Aorta (tissue), 5 donors: ENCODE measurements at regions not wholly inside any gene's neighbourhood (a gene's known extent, or its start where the extent isn't known, plus 50 kb on each side); places are given as distances from the start of the nearest gene placed in this dataset.

Source experiments
- ATAC-seq: fragments of 200-7000 bp; cut with Tn5 transposase; one replicate; pipeline ENCODE4 v1.9.1; 2022; ENCODE audit warnings: moderate library complexity; ENCODE audit not compliant: low FRiP score
- DNase-seq, 2 donors: peaks; one replicate each; pipeline ENCODE4 v3.0.0-alpha.2; 2020
- H3K27ac ChIP-seq, 2 donors: one replicate each; pipeline ENCODE4 v1.5.1; 2013; ENCODE audit warnings: low read length in 2 of 2, mild to moderate bottlenecking in 2 of 2, moderate library complexity in 2 of 2, control low read depth in 1 of 2, inconsistent platforms in 1 of 2, low read depth in 1 of 2
- H3K27me3 ChIP-seq, 2 donors: one replicate each; pipeline ENCODE4 v1.6.1; 2013; ENCODE audit warnings: control low read depth in 1 of 2, low read length in 1 of 2, mild to moderate bottlenecking in 1 of 2, moderate library complexity in 1 of 2; ENCODE audit not compliant: insufficient read depth in 2 of 2, control insufficient read depth in 1 of 2
- H3K36me3 ChIP-seq, 2 donors: one replicate each; pipeline ENCODE4 v1.6.1; 2013; ENCODE audit warnings: control low read depth in 1 of 2, low read length in 1 of 2, mild to moderate bottlenecking in 1 of 2; ENCODE audit not compliant: insufficient read depth in 2 of 2, control insufficient read depth in 1 of 2
- H3K4me1 ChIP-seq, 2 donors: one replicate each; pipeline ENCODE4 v1.6.1; 2013; ENCODE audit warnings: low read length in 2 of 2, control low read depth in 1 of 2, mild to moderate bottlenecking in 1 of 2, moderate library complexity in 1 of 2; ENCODE audit not compliant: insufficient read depth in 2 of 2, control insufficient read depth in 1 of 2
- H3K4me3 ChIP-seq, 2 donors: one replicate each; pipeline ENCODE4 v1.5.1; 2013; ENCODE audit warnings: low read length in 2 of 2, control low read depth in 1 of 2, mild to moderate bottlenecking in 1 of 2
- H3K9me3 ChIP-seq: one replicate; pipeline ENCODE4 v1.6.1; 2013; ENCODE audit warnings: mild to moderate bottlenecking, low read length; ENCODE audit not compliant: control insufficient read depth
- WGBS, 2 donors: extraction: QIAGEN DNeasy Blood & Tissue Kit; methylation state at CpG; one replicate each; pipeline ENCODE4 v1.1.7; 2013; 5-methylcytosine and 5-hydroxymethylcytosine counted together
- intact Hi-C, 2 donors: fragments of 100-400 bp; cut with DNase I; formaldehyde crosslinking; loops; one replicate each; pipeline versions ENCODE4 v1.14.2 to v1.15.0; 2022
- donor health status: healthy with polysubstance abuse.
- donor health status: Bipolar disorder and iron deficiency.
- donor health status: DM: no; HTN: no; CAD: no.
- donor health status: DM: no; HTN: no; CAD: no.
- donor health status: DM: yes; HTN: yes; CAD: no.

GRCh38 chr9:22992780-22993179 lies 546.2 kb downstream of the DMRTA1 start:
- H3K27ac ChIP-seq, result no peak overlapping the region
- WGBS, 2 donors, result 52 to 65% methylated on average over 3 of the region's 3 CpGs
- no peak overlapping the region for H3K4me3 ChIP-seq
- DNase-seq (no peak), ATAC-seq (no peak)
- H3K27me3 ChIP-seq, result no peaks in the 10 kb centered on the region
- no peaks in the 10 kb centered on the region for H3K4me1 ChIP-seq
- intact Hi-C loops, result no loop called here
- no peaks in the 10 kb centered on the region for H3K36me3 ChIP-seq
- H3K9me3 ChIP-seq, result peaks cover 1% of the 10 kb centered on the region

GRCh38 chr9:22997923-22998322 lies 551.3 kb downstream of the DMRTA1 start:
- no peak overlapping the region for H3K4me3 ChIP-seq
- ATAC-seq, result no peak
- H3K4me1 ChIP-seq, result no peaks in the 10 kb centered on the region
- no peaks in the 10 kb centered on the region for H3K27me3 ChIP-seq
- 92 to 95% methylated on average over 4 of the region's 4 CpGs for WGBS, 2 donors
- H3K36me3 ChIP-seq, result no peaks in the 10 kb centered on the region
- no peak for DNase-seq
- H3K27ac ChIP-seq, result no peak overlapping the region
- H3K9me3 ChIP-seq, result peaks cover 1% of the 10 kb centered on the region
- intact Hi-C loops, result no loop called here

GRCh38 chr9:23005156-23005555 lies 558.5 kb downstream of the DMRTA1 start:
- Histone ChIP-seq H3K27ac (no peak overlapping the region), H3K9me3 (peaks cover 1% of the 10 kb centered on the region), H3K36me3 (no peaks in the 10 kb centered on the region), H3K4me1 (no peaks in the 10 kb centered on the region), H3K4me3 (no peak overlapping the region), H3K27me3 (no peaks in the 10 kb centered on the region)
- no peak for ATAC-seq
- intact Hi-C loops, result no loop called here
- no peak for DNase-seq
- 20 to 47% methylated on average over 5 of the region's 5 CpGs for WGBS, 2 donors

- intact Hi-C loops, result no loop called here
- 85 to 90% methylated on average over 1 of the region's 1 CpG for WGBS, 2 donors
- Histone ChIP-seq H3K9me3 (peaks cover 1% of the 10 kb centered on the region), H3K27me3 (no peaks in the 10 kb centered on the region), H3K4me3 (no peak overlapping the region), H3K4me1 (no peaks in the 10 kb centered on the region), H3K36me3 (no peaks in the 10 kb centered on the region), H3K27ac (no peak overlapping the region)
- ATAC-seq (no peak), DNase-seq (no peak)
Measured at GRCh38 chr9:23006127-23006526, 559.5 kb downstream of the DMRTA1 start.

- intact Hi-C loops, result no loop called here
- ATAC-seq, result no peak
- Histone ChIP-seq H3K27me3 (no peaks in the 10 kb centered on the region), H3K4me3 (no peak overlapping the region), H3K4me1 (no peaks in the 10 kb centered on the region), H3K36me3 (no peaks in the 10 kb centered on the region), H3K9me3 (no peaks in the 10 kb centered on the region), H3K27ac (no peak overlapping the region)
- 73 to 78% methylated on average over 3 of the region's 3 CpGs for WGBS, 2 donors
- DNase-seq, result no peak
Measured at GRCh38 chr9:23011669-23012068, 565.0 kb downstream of the DMRTA1 start.

- DNase-seq (no peak), ATAC-seq (no peak)
- H3K27me3 ChIP-seq, result no peaks in the 10 kb centered on the region
- H3K4me1 ChIP-seq, result no peaks in the 10 kb centered on the region
- WGBS, 2 donors, result 40 to 69% methylated on average over 1 of the region's 1 CpG
- H3K36me3 ChIP-seq, result no peaks in the 10 kb centered on the region
- no peak overlapping the region for H3K27ac ChIP-seq
- H3K4me3 ChIP-seq, result no peak overlapping the region
- H3K9me3 ChIP-seq, result no peaks in the 10 kb centered on the region
- intact Hi-C loops, result no loop called here
Measured at GRCh38 chr9:23015557-23015956, 568.9 kb downstream of the DMRTA1 start.

GRCh38 chr9:23036416-23036815 lies 589.8 kb downstream of the DMRTA1 start:
- H3K27ac ChIP-seq, result no peak overlapping the region
- WGBS, 2 donors, result 90 to 96% methylated on average over 4 of the region's 4 CpGs
- no peaks in the 10 kb centered on the region for H3K36me3 ChIP-seq
- peaks cover 4% of the 10 kb centered on the region for H3K9me3 ChIP-seq
- intact Hi-C loops, result no loop called here
- H3K27me3 ChIP-seq, result no peaks in the 10 kb centered on the region
- H3K4me3 ChIP-seq, result no peak overlapping the region
- no peak for DNase-seq
- no peak for ATAC-seq
- no peaks in the 10 kb centered on the region for H3K4me1 ChIP-seq

- ATAC-seq, result no peak
- H3K27ac ChIP-seq, result no peak overlapping the region
- H3K9me3 ChIP-seq, result no peaks in the 10 kb centered on the region
- H3K27me3 ChIP-seq, result no peaks in the 10 kb centered on the region
- no peaks in the 10 kb centered on the region for H3K4me1 ChIP-seq
- no peaks in the 10 kb centered on the region for H3K36me3 ChIP-seq
- intact Hi-C loops, result no loop called here
- no peak for DNase-seq
- H3K4me3 ChIP-seq, result no peak overlapping the region
Measured at GRCh38 chr9:23039402-23039801, 592.8 kb downstream of the DMRTA1 start.

- Histone ChIP-seq H3K4me1 (no peaks in the 10 kb centered on the region), H3K27me3 (no peaks in the 10 kb centered on the region), H3K9me3 (peaks cover 2% of the 10 kb centered on the region), H3K27ac (no peak overlapping the region), H3K4me3 (no peak overlapping the region), H3K36me3 (no peaks in the 10 kb centered on the region)
- ATAC-seq (no peak), DNase-seq (no peak)
- intact Hi-C loops, result no loop called here
Measured at GRCh38 chr9:23041466-23041865, 594.8 kb downstream of the DMRTA1 start.

GRCh38 chr9:23044549-23044948 lies 597.9 kb downstream of the DMRTA1 start:
- no peaks in the 10 kb centered on the region for H3K4me1 ChIP-seq
- H3K36me3 ChIP-seq, result no peaks in the 10 kb centered on the region
- H3K9me3 ChIP-seq, result peaks cover 2% of the 10 kb centered on the region
- H3K27me3 ChIP-seq, result no peaks in the 10 kb centered on the region
- no peak for ATAC-seq
- DNase-seq, result no peak
- intact Hi-C loops, result no loop called here
- no peak overlapping the region for H3K27ac ChIP-seq
- no peak overlapping the region for H3K4me3 ChIP-seq
